ENCODE measurements at regions not wholly inside any gene's neighbourhood (a gene's known extent, or its start where the extent isn't known, plus 50 kb on each side); places are given as distances from the start of the nearest gene placed in this dataset.
A peak's percentile ranks its signal among the peaks of the same experiment; 100 is the strongest.

DNA sequence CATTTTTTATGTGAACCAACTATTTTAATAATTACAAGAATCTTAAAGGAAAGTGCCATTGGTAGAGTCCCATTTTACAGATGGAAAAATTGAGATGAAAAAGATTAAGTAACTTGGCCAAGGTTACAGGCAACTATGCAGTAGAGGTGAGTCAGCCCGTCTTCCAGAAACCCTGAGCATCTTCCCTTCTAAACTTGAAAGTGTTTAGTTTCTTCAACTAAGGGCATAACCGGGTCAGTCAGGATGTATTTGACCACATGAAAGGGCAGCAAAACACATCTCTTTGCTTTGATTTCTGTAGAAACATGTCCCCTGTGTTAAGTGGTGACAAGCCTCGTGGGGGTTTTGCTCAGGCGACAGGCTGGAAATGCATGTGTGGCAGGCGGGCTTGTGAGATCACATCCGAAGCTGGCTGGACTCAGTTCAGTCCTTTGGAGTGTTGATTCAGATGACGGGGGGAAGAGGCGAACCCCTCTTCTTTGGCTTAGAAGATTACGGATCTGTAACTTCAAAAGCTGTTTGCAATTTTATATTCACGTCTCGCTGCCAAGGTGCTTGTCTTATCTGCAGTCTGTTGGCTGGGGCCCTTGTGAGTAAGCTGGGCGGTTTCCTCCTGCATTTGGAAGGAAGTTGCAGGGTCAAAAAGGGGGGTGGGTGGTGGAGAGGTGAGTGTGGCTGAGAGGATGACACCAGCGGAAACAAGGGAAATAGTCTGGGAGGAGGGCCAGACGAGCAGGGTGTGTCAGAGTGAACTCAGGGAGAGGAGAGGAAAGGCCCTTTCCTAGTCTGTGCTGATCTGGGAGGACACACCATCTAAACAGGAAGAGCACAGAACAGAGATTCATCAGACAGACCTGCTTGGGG is 78.9 kb upstream of the RPS23 start:
- no peak overlapping the region for H3K4me3 ChIP-seq (replicated peaks; ENCODE audit: low read depth, low read length)
- DNase-seq (ENCODE audit: extremely low read depth, low read depth): peak; percentile 92
- TF ChIP-seq, protein P1, sequence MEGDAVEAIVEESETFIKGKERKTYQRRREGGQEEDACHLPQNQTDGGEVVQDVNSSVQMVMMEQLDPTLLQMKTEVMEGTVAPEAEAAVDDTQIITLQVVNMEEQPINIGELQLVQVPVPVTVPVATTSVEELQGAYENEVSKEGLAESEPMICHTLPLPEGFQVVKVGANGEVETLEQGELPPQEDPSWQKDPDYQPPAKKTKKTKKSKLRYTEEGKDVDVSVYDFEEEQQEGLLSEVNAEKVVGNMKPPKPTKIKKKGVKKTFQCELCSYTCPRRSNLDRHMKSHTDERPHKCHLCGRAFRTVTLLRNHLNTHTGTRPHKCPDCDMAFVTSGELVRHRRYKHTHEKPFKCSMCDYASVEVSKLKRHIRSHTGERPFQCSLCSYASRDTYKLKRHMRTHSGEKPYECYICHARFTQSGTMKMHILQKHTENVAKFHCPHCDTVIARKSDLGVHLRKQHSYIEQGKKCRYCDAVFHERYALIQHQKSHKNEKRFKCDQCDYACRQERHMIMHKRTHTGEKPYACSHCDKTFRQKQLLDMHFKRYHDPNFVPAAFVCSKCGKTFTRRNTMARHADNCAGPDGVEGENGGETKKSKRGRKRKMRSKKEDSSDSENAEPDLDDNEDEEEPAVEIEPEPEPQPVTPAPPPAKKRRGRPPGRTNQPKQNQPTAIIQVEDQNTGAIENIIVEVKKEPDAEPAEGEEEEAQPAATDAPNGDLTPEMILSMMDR (IDR thresholded peaks at IDR 0.05; ENCODE audit: low read depth, low read length, missing control alignments): no peak

DNA sequence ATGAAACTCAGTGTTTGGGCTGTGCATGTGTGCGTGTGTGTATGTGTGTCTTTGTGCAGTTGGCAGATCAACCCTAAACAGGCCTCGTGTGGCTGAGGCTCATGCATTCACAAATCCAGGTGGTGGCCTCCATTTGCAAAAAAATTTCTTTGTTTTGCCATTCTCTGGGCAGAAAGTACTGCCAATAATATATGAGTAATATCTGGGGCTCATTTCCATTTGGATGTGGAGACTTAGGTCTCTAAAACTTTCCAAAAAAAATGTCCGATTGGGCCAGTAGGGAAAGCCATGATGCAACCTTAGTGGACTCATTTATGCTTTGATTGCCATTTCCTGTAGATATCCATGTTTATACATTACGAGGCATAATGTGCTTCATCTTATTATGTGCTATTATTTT is 77.9 kb upstream of the RPS23 start:
- DNase-seq (ENCODE audit: extremely low read depth, low read depth): no peak
- TF ChIP-seq, protein P1 (IDR thresholded peaks at IDR 0.05; ENCODE audit: low read depth, low read length, missing control alignments): no peak
- H3K4me3 ChIP-seq (replicated peaks; ENCODE audit: low read depth, low read length): no peak overlapping the region

DNA sequence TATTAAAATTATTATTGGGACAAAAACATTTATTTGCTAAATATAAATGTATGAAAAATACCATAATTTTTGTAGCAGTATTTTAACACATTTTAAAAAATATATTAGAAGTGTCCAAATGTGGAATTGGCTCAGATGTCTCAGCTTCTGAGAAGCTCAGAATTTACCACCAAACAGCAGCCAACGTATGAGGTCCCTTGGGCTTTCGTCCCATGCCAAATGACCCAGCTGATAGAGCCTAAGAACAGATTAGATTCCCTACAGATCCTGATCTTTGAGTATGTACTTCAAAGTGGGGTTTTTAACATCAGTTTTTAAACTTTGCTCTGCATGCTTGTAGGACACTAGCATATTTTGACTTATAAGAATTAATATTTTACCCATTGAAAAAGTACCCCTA is 77.3 kb upstream of the RPS23 start:
- no peak overlapping the region for H3K4me3 ChIP-seq (replicated peaks; ENCODE audit: low read depth, low read length)
- TF ChIP-seq, protein P1 (IDR thresholded peaks at IDR 0.05; ENCODE audit: low read depth, low read length, missing control alignments): no peak
- no peak for DNase-seq (ENCODE audit: extremely low read depth, low read depth)

DNA sequence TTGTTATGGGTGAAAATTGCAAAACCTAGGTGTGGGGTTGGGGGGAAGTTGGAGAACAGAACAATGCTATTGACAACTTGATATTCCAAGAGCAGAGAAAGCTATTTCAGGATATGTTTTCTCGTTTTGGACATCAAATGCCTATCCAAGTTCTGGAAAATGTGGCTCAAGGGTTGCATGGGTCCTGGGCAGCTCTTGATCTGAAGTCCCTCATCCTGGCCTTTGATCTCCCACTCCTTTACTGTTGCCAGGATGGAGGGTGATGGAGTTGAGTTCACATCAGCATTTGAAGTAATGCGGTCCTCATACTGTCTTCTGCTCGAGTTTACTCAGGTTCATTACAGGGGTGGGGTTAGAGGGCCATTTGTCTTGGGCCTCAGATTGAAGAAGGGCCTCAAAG is 76.9 kb upstream of the RPS23 start:
- TF ChIP-seq, protein P1 (IDR thresholded peaks at IDR 0.05; ENCODE audit: low read depth, low read length, missing control alignments): no peak
- no peak for DNase-seq (ENCODE audit: extremely low read depth, low read depth)
- no peak overlapping the region for H3K4me3 ChIP-seq (replicated peaks; ENCODE audit: low read depth, low read length)

DNA sequence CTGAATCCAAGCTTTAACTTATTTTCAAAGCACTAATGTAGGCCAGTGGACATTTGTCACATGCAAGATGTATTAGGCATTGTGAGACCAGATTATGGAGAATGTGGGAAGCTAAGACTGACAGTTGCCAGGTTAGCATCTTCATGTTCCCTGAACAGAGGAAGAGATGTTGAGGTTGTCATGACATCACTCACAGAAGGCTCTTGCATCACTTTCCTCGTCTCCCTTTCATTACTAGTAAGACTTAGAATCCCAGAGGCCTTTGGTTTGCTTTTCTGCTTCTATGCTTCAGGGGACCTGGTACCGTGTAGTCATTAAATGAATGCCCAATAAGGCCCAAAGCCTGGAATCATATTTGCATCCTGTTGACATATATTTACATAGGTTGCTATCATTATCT is 76.4 kb upstream of the RPS23 start:
- no peak overlapping the region for H3K4me3 ChIP-seq (replicated peaks; ENCODE audit: low read depth, low read length)
- no peak for DNase-seq (ENCODE audit: extremely low read depth, low read depth)
- TF ChIP-seq, protein P1 (IDR thresholded peaks at IDR 0.05; ENCODE audit: low read depth, low read length, missing control alignments): no peak

DNA sequence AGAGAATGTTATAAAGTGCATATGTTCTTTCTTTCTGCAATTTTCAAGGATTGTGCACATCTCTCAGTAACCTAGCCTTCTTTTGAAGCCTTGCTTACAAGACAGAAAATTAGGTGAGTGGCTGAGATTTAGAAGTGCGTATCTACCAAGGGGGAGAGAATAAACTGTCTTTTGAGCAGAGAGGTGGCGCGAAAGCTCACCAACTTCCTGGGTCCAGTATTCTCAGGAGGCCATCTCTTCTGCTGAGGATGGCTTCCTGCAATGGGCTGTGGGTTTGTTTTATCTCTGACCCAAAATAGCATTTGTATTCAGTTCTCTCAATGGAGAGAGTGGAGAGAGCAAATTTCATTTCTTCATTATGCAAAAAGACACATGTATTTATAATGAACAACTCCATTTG is 75.4 kb upstream of the RPS23 start:
- TF ChIP-seq, protein P1 (IDR thresholded peaks at IDR 0.05; ENCODE audit: low read depth, low read length, missing control alignments): no peak
- DNase-seq (ENCODE audit: extremely low read depth, low read depth): no peak
- H3K4me3 ChIP-seq (replicated peaks; ENCODE audit: low read depth, low read length): no peak overlapping the region
